GM19193 (cell line): ENCODE measurements at regions not wholly inside any gene's neighbourhood (a gene's known extent, or its start where the extent isn't known, plus 50 kb on each side); places are given as distances from the start of the nearest gene placed in this dataset.

ENCODE experiments used
- POLR2A ChIP-seq: IDR thresholded peaks from 4 replicates; pipeline ENCODE4 v1.6.1; 2011; ENCODE audit not compliant: insufficient read depth, insufficient read length; ENCODE audit errors: extremely low read depth

DNA sequence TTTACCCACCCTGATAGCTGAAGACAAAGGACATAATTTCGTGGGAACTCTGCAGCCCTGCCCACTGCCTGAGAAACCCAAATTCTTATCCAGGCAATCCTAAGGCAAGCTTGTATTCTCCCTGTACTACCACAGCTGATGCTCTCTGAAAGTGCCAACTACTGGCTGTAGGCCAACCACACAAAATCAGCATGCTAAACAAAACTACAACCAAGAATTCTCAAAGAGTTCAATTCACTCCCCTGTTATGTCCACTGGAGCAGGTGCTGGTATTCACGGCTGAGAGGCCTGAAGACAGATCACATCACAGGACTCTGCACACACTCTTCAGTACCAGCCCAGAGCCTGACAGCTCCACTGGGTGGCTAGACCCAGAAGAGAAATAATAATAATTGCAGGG, 375.9 kb upstream of the NDST4 start:
- no peak for TF ChIP-seq POLR2A

DNA sequence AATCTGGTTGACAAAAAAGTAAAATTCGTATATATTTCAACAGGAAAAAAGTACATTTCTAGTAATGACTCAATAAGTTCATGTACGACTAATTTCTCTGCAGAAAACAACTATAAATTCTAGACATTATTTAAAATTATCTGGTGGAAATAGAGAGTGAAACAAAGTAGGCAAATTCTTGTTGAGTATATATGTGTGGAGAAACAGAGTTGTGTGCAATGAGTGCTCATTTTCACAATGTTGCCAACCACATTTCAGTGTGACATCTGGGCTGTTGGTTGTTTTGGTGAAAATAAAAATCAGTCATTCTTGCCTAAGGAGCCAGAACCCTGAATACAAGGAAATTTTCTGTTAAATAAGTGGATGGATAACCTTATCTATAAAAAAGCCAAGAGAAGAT, 372.0 kb upstream of the NDST4 start:
- TF ChIP-seq POLR2A: no peak

DNA sequence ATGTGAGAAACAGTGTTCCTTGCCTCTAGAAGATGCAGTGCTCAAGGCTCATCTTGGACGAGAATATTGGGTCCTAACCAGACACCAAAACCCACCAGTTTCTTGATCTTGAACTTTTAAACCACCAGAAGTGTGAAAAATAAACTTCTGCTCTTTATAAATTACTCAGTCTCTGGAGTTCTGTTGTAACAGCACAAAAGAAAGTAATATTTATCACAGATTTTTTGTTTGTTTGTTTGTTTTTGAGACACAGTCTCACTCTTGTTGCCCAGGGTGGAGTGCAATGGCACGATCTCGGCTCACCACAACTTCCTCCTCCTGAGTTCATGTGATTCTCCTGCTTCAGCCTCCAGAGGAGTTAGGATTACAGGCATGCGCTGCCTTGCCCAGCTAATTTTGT, 371.1 kb upstream of the NDST4 start:
- no peak for TF ChIP-seq POLR2A

GRCh38 chr4:115470763-115471162, 357.3 kb upstream of the NDST4 start:
- TF ChIP-seq POLR2A: no peak

DNA sequence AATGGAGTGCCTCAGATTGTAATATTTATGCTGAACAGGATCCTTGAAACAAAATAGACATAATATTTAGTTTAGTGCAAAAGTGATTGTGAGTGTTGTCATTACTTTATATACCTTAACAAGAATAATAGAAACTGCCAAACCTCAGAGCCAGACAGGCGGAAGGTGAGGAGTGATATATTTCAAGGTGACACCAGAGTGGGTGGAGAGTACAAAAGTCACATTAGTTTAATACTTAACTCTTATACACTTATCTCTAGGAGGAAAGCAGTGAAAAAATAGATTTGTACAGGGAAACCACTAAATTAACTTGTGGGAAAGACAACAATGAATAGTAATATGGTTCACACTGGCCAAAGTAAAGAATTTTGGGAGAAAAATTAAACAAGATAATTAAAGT, 342.8 kb upstream of the NDST4 start:
- TF ChIP-seq POLR2A: no peak

- TF ChIP-seq POLR2A: no peak
These were observed 340.8 kb upstream of the NDST4 start for GRCh38 chr4:115454228-115454627.

DNA sequence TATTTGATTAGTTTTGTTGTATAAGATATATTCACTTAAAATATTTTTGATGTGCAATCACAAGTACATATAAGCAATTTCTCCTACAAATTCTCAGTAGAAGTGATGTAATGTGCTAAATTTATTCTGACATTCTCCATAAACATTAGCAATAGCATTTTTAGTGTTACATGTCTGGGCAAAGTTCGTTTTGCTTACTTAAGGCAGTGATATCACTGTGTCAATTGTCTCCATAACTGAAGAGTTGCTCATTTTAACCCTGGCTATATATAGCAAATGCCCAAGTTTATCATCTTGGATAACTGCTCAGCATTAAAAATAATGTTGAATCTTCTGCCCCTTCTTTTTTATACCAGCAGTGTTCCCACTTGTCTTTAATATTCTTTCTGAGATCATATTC, 340.0 kb upstream of the NDST4 start:
- TF ChIP-seq POLR2A: no peak

GRCh38 chr4:115437739-115438138, 324.3 kb upstream of the NDST4 start:
- TF ChIP-seq POLR2A: no peak

DNA sequence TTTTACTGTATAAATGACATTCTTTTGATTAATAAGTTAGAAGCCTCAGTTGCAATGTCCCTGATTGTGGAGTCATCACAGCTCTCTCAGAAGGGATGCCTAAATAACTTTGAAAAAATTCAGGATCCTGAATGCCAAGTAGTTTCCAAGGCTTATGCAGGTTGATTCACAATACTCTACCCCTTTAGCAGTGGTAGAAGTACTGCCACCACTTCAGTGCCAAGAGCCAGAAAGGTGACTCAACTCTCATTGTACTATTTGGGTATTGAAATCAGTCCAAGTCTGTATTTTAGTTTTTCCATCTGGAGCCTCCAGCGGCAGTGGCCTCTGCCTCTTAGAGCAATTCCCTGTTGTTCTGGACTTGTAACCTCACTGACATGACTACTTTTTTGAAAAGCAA, 320.1 kb upstream of the NDST4 start:
- TF ChIP-seq POLR2A: no peak

DNA sequence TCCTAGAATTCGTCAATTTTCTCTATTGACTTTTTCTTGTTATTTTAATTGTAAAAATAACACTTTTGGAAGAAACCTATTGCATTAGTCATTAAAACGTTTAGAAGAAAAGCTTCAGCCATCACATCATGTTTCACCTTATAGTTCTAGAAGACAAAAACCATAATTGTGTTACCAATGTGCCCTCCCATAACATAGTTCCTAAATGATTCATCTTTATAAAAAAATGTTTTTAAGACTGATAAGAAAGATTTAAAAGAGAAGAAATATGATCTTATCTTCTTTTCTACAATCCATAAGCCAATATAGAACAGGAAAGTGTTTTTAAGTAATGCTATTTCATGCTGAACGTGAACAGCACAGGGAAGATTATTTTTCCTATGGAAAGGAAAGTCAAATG, 316.6 kb upstream of the NDST4 start:
- TF ChIP-seq POLR2A: no peak

- no peak for TF ChIP-seq POLR2A
These were observed 315.0 kb upstream of the NDST4 start for GRCh38 chr4:115428455-115428854.

DNA sequence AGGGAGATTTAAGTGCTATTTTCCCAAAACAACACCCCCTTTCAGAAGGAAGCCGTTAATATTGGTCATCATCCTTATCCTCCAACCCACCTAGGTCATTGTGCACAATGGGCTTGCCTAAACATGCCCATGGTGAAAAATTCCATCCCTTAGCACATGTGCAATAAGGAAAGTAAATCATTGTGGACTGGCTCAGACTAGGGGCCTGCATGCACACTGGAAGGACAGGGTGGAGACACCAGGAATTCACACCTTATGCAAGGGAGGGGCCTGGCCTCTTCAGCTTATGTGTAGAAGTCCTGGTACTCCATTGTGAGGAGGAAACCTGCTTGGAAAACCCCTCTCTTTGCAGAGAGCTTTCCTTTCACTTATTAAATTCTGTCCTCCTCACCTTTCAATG, 311.4 kb upstream of the NDST4 start:
- TF ChIP-seq POLR2A: no peak

DNA sequence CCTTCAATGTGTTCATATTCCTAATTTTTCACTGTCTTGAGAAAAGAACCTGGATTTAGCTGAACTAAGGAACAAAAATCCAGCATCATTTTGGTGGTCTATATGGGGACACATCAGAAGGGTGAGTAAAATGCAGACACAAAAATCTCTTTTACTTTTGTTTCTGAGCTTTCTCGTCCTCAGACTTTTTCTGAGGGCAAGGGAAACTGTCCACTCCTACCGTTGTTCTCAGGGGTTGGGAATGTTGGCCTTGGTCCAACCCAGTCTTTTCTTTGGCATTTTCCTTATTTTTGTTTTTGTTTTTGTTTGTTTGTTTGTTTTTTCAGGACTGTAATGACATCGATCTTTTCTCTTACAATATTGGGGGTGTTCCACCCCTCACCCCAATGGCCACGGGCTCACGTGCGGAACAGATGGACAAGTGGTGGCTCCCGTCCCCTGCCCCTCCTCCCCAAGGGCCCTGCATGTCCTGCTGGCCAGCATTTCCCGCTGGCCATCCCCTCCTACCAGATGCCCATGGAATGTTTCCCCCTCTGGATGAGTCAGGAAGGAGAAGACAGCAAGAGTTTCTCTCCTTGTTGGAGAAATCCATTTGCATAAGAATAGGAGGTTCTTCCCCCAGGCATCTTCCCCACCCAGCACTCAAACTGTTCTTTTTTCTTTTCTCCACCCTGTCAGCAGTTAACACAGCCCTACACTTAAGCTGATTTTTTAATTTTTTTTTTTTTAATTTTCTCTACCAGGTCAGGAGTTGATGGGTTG, 305.4 kb upstream of the NDST4 start:
- TF ChIP-seq POLR2A: no peak

- TF ChIP-seq POLR2A: no peak
These were observed 282.6 kb upstream of the NDST4 start for GRCh38 chr4:115396034-115396433.

GRCh38 chr4:115376866-115377265, 263.4 kb upstream of the NDST4 start:
- no peak for TF ChIP-seq POLR2A

DNA sequence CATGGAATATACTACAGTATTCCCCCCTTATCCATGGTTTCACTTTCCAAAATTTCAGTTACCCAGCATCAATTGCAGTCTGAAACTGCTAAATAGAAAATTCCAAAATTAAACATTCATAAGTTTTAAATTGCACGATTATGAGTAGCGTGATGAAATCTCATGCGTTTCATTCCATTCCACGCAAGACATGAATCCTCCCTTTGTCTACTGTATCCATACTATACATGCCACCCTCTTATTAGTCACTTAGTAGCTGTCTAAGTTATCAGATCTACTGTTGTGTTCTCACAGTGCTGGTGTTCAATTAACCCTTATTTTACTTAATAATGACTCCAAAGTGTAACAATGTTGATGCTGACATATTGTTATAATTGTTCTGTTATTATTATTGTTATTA, 261.2 kb upstream of the NDST4 start:
- no peak for TF ChIP-seq POLR2A

- no peak for TF ChIP-seq POLR2A
These were observed 257.1 kb upstream of the NDST4 start for GRCh38 chr4:115370490-115370889.

GRCh38 chr4:115370012-115370411, 256.6 kb upstream of the NDST4 start:
- TF ChIP-seq POLR2A: no peak

- TF ChIP-seq POLR2A: no peak
These were observed 253.0 kb upstream of the NDST4 start for GRCh38 chr4:115366390-115366789.
